GM12865 (cell line): ENCODE measurements at regions not wholly inside any gene's neighbourhood (a gene's known extent, or its start where the extent isn't known, plus 50 kb on each side); places are given as distances from the start of the nearest gene placed in this dataset.

ENCODE experiments used
- DNase-seq: peaks from one replicate; pipeline ENCODE4 v3.0.0; 2010; ENCODE audit warnings: low read depth
- H3K4me3 ChIP-seq: 2 replicates; pipeline ENCODE4 v1.5.1; 2011; ENCODE audit warnings: mild to moderate bottlenecking, low read depth, low read length, control low read depth
- CTCF ChIP-seq: IDR thresholded peaks from 2 replicates; pipeline ENCODE4 v1.5.1; 2011; ENCODE audit warnings: low read length, control low read depth, low read depth, inconsistent platforms; ENCODE audit not compliant: insufficient read depth; ENCODE audit errors: missing control alignments

- TF ChIP-seq CTCF = no peak
- DNase-seq = no peak
- H3K4me3 ChIP-seq = no peak overlapping the region
These were observed 77.7 kb upstream of the NFIB start for GRCh38 chr9:14391620-14392019.

GRCh38 chr9:14389657-14390056 is 75.7 kb upstream of the NFIB start:
- no peak for TF ChIP-seq CTCF
- DNase-seq = no peak
- H3K4me3 ChIP-seq = no peak overlapping the region

- no peak overlapping the region for H3K4me3 ChIP-seq
- no peak for DNase-seq
- no peak for TF ChIP-seq CTCF
These were observed 75.2 kb upstream of the NFIB start for GRCh38 chr9:14389146-14389545.

- DNase-seq = no peak
- H3K4me3 ChIP-seq = no peak overlapping the region
- no peak for TF ChIP-seq CTCF
These were observed 69.8 kb upstream of the NFIB start for GRCh38 chr9:14383773-14384172.

- DNase-seq = no peak
- TF ChIP-seq CTCF = no peak
- H3K4me3 ChIP-seq = no peak overlapping the region
These were observed 69.4 kb upstream of the NFIB start for GRCh38 chr9:14383294-14383693.

- no peak for TF ChIP-seq CTCF
- peak; percentile 4 for DNase-seq
- H3K4me3 ChIP-seq = no peak overlapping the region
These were observed 66.3 kb upstream of the NFIB start for GRCh38 chr9:14380061-14380836.

- no peak overlapping the region for H3K4me3 ChIP-seq
- DNase-seq = peak; percentile 4
- TF ChIP-seq CTCF = no peak
These were observed 65.3 kb upstream of the NFIB start for GRCh38 chr9:14379280-14379679.
